ENCODE measurements at regions not wholly inside any gene's neighbourhood (a gene's known extent, or its start where the extent isn't known, plus 50 kb on each side); places are given as distances from the start of the nearest gene placed in this dataset.

DNA sequence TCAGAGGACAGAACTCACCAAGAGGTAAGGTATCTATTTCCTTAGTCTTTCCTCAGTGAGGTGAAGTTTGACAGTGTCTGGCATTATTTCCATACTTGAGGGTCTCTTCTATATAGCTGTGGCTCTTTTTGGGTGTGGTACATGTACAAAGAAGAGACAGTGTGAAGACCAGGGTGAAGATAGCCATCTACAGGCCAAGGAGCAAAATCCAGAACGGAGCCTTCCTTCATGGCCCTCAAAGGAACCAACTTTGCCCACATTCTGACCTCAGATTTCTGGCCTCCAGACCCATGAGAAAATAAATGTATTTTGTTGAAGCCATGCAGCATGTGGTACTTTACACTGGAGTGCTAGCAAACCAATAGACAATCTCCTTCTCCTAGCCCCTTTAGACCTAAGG lies 858.5 kb upstream of the B3GALT2 start:
- TF ChIP-seq, protein P1, sequence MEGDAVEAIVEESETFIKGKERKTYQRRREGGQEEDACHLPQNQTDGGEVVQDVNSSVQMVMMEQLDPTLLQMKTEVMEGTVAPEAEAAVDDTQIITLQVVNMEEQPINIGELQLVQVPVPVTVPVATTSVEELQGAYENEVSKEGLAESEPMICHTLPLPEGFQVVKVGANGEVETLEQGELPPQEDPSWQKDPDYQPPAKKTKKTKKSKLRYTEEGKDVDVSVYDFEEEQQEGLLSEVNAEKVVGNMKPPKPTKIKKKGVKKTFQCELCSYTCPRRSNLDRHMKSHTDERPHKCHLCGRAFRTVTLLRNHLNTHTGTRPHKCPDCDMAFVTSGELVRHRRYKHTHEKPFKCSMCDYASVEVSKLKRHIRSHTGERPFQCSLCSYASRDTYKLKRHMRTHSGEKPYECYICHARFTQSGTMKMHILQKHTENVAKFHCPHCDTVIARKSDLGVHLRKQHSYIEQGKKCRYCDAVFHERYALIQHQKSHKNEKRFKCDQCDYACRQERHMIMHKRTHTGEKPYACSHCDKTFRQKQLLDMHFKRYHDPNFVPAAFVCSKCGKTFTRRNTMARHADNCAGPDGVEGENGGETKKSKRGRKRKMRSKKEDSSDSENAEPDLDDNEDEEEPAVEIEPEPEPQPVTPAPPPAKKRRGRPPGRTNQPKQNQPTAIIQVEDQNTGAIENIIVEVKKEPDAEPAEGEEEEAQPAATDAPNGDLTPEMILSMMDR (conservative IDR thresholded peaks at IDR 0.05), result no peak
- no peak for TF ChIP-seq EZH2 (IDR thresholded peaks at IDR 0.05; ENCODE audit: low read depth)

Measured in PC-9 (cell line).